ENCODE measurements at regions not wholly inside any gene's neighbourhood (a gene's known extent, or its start where the extent isn't known, plus 50 kb on each side); places are given as distances from the start of the nearest gene placed in this dataset.
"Not testable (repeated sequence)": the region's sequence is repeated elsewhere in the genome, so short reads cannot be mapped to it uniquely, and the experiment has no call there.

DNA sequence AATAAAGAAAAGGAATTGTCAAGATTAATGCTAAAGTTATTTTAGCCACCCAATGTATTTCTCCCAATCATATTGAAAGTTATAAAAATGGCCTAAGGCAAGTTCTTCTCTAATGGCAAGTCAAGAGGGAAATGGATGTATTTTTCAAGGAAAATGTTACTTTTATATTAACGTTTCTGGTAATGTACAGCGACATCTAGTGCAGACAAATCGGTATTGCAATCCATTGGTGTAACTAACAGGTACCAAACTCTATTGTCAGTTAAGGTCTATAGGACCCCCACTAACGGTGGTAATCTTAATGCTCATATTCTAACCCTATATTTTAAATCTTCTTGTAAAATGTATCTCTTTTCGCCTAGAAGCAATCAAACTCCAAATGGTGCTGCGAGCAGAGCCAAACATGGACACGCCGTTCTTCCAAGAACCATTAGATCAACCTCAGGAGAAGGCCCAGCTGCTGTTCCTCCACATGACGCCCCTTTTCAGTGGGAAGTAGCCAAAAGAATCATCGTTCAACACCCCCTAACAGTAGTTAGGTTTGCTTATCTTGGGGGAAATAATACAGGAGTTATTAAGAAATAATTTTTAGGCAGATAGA, 98.5 kb upstream of the PABPC3 start:
- H3K27me3 ChIP-seq (ENCODE audit: control insufficient read depth in 1 of 2, insufficient read depth in 2 of 2, low read length in 2 of 2), result no peaks in the 10 kb centered on the region
- H3K9ac ChIP-seq (ENCODE audit: low read length), result no peak overlapping the region
- no peaks in the 10 kb centered on the region for H3K36me3 ChIP-seq (ENCODE audit: insufficient read depth, low read length)
- no peaks in the 10 kb centered on the region for H3K9me3 ChIP-seq (ENCODE audit: low read length)
- H3K4me1 ChIP-seq (ENCODE audit: insufficient read depth, low read length), result no peaks in the 10 kb centered on the region
- no peak overlapping the region for H3K4me3 ChIP-seq (ENCODE audit: low read depth in 1 of 2, low read length in 2 of 2)
- H3K27ac ChIP-seq (ENCODE audit: low read depth, low read length), result no peak overlapping the region

- no peaks in the 10 kb centered on the region for H3K4me1 ChIP-seq (ENCODE audit: insufficient read depth, low read length)
- no peaks in the 10 kb centered on the region for H3K36me3 ChIP-seq (ENCODE audit: insufficient read depth, low read length)
- H3K9ac ChIP-seq (ENCODE audit: low read length), result no peak overlapping the region
- no peaks in the 10 kb centered on the region for H3K27me3 ChIP-seq (ENCODE audit: control insufficient read depth in 1 of 2, insufficient read depth in 2 of 2, low read length in 2 of 2)
- no peak overlapping the region for H3K4me3 ChIP-seq (ENCODE audit: low read depth in 1 of 2, low read length in 2 of 2)
- H3K27ac ChIP-seq (ENCODE audit: low read depth, low read length), result no peak overlapping the region
- no peaks in the 10 kb centered on the region for H3K9me3 ChIP-seq (ENCODE audit: low read length)
Measured at GRCh38 chr13:24998433-24998832, 97.5 kb upstream of the PABPC3 start.

DNA sequence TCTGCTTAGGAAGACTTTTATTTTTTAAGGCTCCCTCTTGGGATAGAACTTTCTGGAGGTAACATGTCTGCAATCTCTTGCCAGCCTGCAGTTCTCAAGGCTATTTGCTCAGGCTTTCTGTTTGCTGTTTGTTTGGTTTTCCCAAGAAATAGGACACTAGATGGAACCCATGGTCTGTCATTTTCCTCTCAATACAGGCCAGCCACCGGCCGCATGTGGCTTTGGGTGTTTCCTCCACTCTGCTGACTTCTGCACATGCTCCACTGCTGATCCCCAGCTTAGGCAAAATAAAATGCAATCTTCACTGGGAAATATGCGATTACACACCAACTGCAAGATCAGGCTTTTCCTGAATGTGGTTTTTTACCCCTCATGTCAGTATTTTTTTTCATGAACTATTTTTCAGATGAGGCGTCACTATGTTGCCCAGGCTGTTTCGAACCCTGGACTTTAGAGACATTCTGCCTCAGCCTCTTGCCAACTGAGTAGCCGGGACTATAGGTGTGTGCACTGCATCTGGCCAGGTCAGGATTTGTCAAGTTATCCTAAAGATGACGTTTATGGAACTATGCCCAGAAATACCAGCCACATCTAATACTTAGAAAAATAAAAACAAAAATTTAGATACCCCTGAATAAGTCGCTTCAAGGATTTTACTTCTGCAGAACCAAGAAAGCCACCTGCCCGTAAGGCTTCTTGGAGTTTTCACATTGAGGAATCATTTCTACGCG, 94.3 kb upstream of the PABPC3 start:
- Histone ChIP-seq H3K4me3 (ENCODE audit: low read depth in 1 of 2, low read length in 2 of 2) (no peak overlapping the region), H3K9ac (ENCODE audit: low read length) (no peak overlapping the region), H3K27me3 (ENCODE audit: control insufficient read depth in 1 of 2, insufficient read depth in 2 of 2, low read length in 2 of 2) (no peaks in the 10 kb centered on the region), H3K27ac (ENCODE audit: low read depth, low read length) (no peak overlapping the region), H3K36me3 (ENCODE audit: insufficient read depth, low read length) (no peaks in the 10 kb centered on the region), H3K9me3 (ENCODE audit: low read length) (no peaks in the 10 kb centered on the region), H3K4me1 (ENCODE audit: insufficient read depth, low read length) (no peaks in the 10 kb centered on the region)

DNA sequence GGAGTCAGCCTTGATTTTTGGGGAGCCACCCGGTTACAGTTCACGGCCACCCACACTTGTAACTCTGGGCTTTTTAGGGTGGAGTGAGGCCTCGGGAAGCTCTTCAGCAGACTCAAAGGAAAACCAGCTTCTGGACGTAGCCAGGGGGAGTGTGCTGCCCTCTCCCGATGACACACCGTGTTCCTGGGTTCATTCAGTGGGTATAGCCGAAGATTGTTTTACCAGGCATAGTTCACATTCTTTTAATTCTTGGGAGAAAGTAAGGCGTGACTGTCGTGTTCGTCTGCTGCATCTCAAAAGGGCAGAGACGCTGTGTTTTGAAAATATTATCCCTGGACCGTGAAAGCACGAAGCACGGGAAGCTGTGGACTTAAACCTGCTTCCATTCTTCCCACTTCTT, 93.6 kb upstream of the PABPC3 start:
- not testable (repeated sequence) for H3K4me1 ChIP-seq (ENCODE audit: insufficient read depth, low read length); H3K4me3 ChIP-seq (ENCODE audit: low read depth in 1 of 2, low read length in 2 of 2); H3K27ac ChIP-seq (ENCODE audit: low read depth, low read length); H3K9me3 ChIP-seq (ENCODE audit: low read length); H3K27me3 ChIP-seq (ENCODE audit: control insufficient read depth in 1 of 2, insufficient read depth in 2 of 2, low read length in 2 of 2); H3K36me3 ChIP-seq (ENCODE audit: insufficient read depth, low read length); H3K9ac ChIP-seq (ENCODE audit: low read length)

GRCh38 chr13:25004489-25004888, 91.4 kb upstream of the PABPC3 start:
- not testable (repeated sequence) for H3K9ac ChIP-seq (ENCODE audit: low read length); H3K27me3 ChIP-seq (ENCODE audit: control insufficient read depth in 1 of 2, insufficient read depth in 2 of 2, low read length in 2 of 2); H3K4me1 ChIP-seq (ENCODE audit: insufficient read depth, low read length); H3K9me3 ChIP-seq (ENCODE audit: low read length); H3K27ac ChIP-seq (ENCODE audit: low read depth, low read length); H3K4me3 ChIP-seq (ENCODE audit: low read depth in 1 of 2, low read length in 2 of 2); H3K36me3 ChIP-seq (ENCODE audit: insufficient read depth, low read length)

- H3K9me3 ChIP-seq (ENCODE audit: low read length); H3K4me1 ChIP-seq (ENCODE audit: insufficient read depth, low read length); H3K27me3 ChIP-seq (ENCODE audit: control insufficient read depth in 1 of 2, insufficient read depth in 2 of 2, low read length in 2 of 2); H3K4me3 ChIP-seq (ENCODE audit: low read depth in 1 of 2, low read length in 2 of 2); H3K9ac ChIP-seq (ENCODE audit: low read length); H3K36me3 ChIP-seq (ENCODE audit: insufficient read depth, low read length); H3K27ac ChIP-seq (ENCODE audit: low read depth, low read length): not testable (repeated sequence)
Measured at GRCh38 chr13:25005050-25005497, 90.9 kb upstream of the PABPC3 start.

GRCh38 chr13:25007389-25007788, 88.5 kb upstream of the PABPC3 start:
- H3K4me1 ChIP-seq (ENCODE audit: insufficient read depth, low read length); H3K27ac ChIP-seq (ENCODE audit: low read depth, low read length); H3K4me3 ChIP-seq (ENCODE audit: low read depth in 1 of 2, low read length in 2 of 2); H3K27me3 ChIP-seq (ENCODE audit: control insufficient read depth in 1 of 2, insufficient read depth in 2 of 2, low read length in 2 of 2); H3K36me3 ChIP-seq (ENCODE audit: insufficient read depth, low read length); H3K9me3 ChIP-seq (ENCODE audit: low read length); H3K9ac ChIP-seq (ENCODE audit: low read length): not testable (repeated sequence)

DNA sequence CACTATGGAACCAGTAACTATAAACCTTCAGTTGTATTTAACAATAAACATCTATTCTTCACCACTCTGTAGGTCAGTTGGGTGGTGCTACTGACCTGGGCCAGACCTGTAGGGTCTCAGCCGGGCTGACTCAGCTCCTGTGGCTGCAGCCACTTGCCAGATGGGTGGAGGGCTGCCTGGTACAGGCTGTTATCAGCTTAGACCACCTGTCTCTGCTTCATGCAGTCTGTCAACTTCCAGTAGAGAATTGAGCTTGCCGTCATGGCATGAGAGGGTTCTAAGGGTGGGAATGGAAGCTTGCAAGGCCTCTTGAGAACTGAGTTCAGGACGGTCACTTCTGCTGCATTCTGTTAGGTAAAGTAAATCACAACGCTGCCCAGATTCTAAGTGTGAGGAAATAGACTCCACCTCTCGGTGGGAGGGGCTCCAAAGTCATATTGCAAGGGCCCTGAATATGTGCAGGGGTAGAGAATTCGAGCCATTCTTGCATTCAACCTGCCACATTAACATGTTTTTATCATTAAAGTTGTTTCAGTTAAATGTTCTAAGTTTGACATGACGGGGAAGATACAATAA, 81.5 kb upstream of the PABPC3 start:
- not testable (repeated sequence) for H3K9ac ChIP-seq (ENCODE audit: low read length); H3K4me3 ChIP-seq (ENCODE audit: low read depth in 1 of 2, low read length in 2 of 2)
- H3K27me3 ChIP-seq (ENCODE audit: control insufficient read depth in 1 of 2, insufficient read depth in 2 of 2, low read length in 2 of 2), result peaks cover 0 to 16% of the 10 kb centered on the region in 2 donors

DNA sequence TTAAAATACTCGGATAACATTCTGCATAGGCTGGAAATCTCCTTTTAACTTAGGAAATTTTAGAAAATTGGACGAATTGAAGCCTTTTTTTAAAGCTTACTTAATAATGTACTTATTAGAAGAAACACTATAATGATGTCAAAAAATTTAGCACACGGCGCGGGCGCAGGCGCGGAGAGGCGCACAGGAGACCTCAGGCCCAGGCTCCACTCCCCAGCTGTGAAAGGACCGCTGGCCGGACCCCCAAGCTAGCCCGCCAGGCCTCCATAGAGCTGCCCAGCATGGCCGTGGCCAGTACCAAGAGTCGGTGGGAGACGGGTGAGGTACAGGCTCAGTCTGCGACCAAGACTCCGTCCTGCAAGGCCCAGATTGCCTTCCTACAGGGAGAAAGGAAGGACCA, 78.8 kb upstream of the PABPC3 start:
- not testable (repeated sequence) for H3K27ac ChIP-seq (ENCODE audit: low read depth, low read length)

More for the DNA sequence above, 81.5 kb upstream of the PABPC3 start:
- not testable (repeated sequence) for H3K9me3 ChIP-seq (ENCODE audit: low read length); H3K4me1 ChIP-seq (ENCODE audit: insufficient read depth, low read length); H3K36me3 ChIP-seq (ENCODE audit: insufficient read depth, low read length); H3K27ac ChIP-seq (ENCODE audit: low read depth, low read length)

DNA sequence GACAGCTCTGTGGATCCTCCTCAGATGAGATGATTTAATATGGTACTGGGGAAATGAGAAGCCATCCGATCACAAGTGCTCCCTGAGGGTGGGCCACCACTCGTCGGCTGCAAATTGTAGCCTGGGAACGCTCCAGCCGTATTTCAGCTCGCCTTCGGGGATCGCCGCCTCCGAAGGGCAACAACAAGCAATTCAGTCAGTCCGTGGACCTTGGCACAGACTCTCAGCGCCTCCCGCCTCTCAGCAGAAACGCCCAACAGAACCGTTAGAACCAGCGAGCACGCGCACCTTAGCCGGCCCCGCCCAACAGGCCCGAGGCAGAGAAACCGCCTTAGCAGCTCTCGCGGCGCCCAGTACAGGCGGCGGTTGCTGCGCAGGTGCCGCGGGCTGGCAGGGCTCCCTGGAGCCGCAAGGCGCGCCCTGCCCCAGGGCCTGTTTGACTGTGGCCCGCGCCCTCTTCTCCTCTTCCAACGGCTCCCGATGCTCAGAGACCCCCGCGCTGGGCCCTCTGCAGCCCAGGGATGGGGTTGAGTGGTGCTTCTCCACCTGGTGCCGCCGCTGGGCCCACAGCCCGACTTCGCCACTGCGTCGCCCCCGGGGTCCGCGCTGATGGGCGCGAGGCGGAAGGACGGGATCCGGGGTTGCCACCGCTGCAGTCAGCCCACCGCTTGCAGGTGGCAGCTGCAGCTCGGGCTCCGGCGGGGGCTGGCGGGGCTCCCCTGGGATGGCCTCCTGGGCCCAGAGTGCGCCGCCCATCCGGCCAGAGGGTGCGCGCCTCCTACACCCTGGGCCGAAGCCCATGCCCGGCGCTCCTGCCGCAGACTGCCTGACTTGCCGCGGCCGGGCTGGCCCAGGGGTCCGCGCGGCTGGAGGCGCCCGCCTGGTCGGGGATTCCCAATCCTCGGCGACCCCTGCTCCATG, 77.9 kb upstream of the PABPC3 start:
- not testable (repeated sequence) for H3K9me3 ChIP-seq (ENCODE audit: low read length); H3K4me1 ChIP-seq (ENCODE audit: insufficient read depth, low read length); H3K27ac ChIP-seq (ENCODE audit: low read depth, low read length); H3K36me3 ChIP-seq (ENCODE audit: insufficient read depth, low read length); H3K9ac ChIP-seq (ENCODE audit: low read length)
- peak overlapping the region; percentile 20 for H3K4me3 ChIP-seq (ENCODE audit: low read depth in 1 of 2, low read length in 2 of 2)
- H3K27me3 ChIP-seq (ENCODE audit: control insufficient read depth in 1 of 2, insufficient read depth in 2 of 2, low read length in 2 of 2), result peaks cover 0 to 16% of the 10 kb centered on the region in 2 donors

More for the DNA sequence above, 78.8 kb upstream of the PABPC3 start:
- H3K27me3 ChIP-seq (ENCODE audit: control insufficient read depth in 1 of 2, insufficient read depth in 2 of 2, low read length in 2 of 2), result peaks cover 0 to 16% of the 10 kb centered on the region in 2 donors
- H3K9ac ChIP-seq (ENCODE audit: low read length); H3K9me3 ChIP-seq (ENCODE audit: low read length); H3K4me1 ChIP-seq (ENCODE audit: insufficient read depth, low read length); H3K36me3 ChIP-seq (ENCODE audit: insufficient read depth, low read length); H3K4me3 ChIP-seq (ENCODE audit: low read depth in 1 of 2, low read length in 2 of 2): not testable (repeated sequence)

- Histone ChIP-seq H3K36me3 (ENCODE audit: insufficient read depth, low read length) (no peaks in the 10 kb centered on the region), H3K4me3 (ENCODE audit: low read depth in 1 of 2, low read length in 2 of 2) (no peak overlapping the region), H3K9me3 (ENCODE audit: low read length) (no peaks in the 10 kb centered on the region), H3K9ac (ENCODE audit: low read length) (no peak overlapping the region), H3K27ac (ENCODE audit: low read depth, low read length) (no peak overlapping the region), H3K4me1 (ENCODE audit: insufficient read depth, low read length) (no peaks in the 10 kb centered on the region), H3K27me3 (ENCODE audit: control insufficient read depth in 1 of 2, insufficient read depth in 2 of 2, low read length in 2 of 2) (peaks cover 0 to 16% of the 10 kb centered on the region in 2 donors)
Measured at GRCh38 chr13:25018729-25019115, 77.2 kb upstream of the PABPC3 start.
